Mucosa of descending colon (tissue), 3 donors: ENCODE measurements at regions not wholly inside any gene's neighbourhood (a gene's known extent, or its start where the extent isn't known, plus 50 kb on each side); places are given as distances from the start of the nearest gene placed in this dataset.
"Not testable (repeated sequence)": the region's sequence is repeated elsewhere in the genome, so short reads cannot be mapped to it uniquely, and the experiment has no call there.

Experiments used
- ATAC-seq: fragments of 200-7000 bp; cut with Tn5 transposase; one replicate; pipeline ENCODE4 v1.9.1; 2020; ENCODE audit warnings: mild to moderate bottlenecking, moderate library complexity
- DNase-seq, 3 donors: peaks; one replicate each; pipeline ENCODE4 v3.0.0-alpha.2; 2020
- H3K36me3 ChIP-seq: fragments of 200-600 bp; one replicate; pipeline ENCODE4 v1.8.0; 2021; ENCODE audit warnings: low read depth, mild to moderate bottlenecking
- H3K4me1 ChIP-seq: fragments of 200-600 bp; one replicate; pipeline ENCODE4 v1.8.0; 2021; ENCODE audit warnings: low read depth, mild to moderate bottlenecking
- H3K4me3 ChIP-seq: fragments of 200-600 bp; one replicate; pipeline ENCODE4 v1.8.0; 2021; ENCODE audit warnings: mild to moderate bottlenecking
- H3K9me3 ChIP-seq: fragments of 200-600 bp; one replicate; pipeline ENCODE4 v1.8.0; 2021; ENCODE audit warnings: mild to moderate bottlenecking
- intact Hi-C, 2 donors: fragments of 100-400 bp; cut with DNase I in 1 of 2; cut with micrococcal nuclease in 1 of 2; formaldehyde crosslinking; loops; one replicate each; pipeline versions ENCODE4 v1.11.0 to v1.11.1; 2022; cut with DNase I, micrococcal nuclease
- donor health status: DM: no; HTN: no; CAD: no; lungs with moderate emphysema.
- donor health status: DM: no; HTN: no; CAD: no.
- donor health status: DM: no; HTN: yes; CAD: no.

- intact Hi-C loops, H3K36me3 ChIP-seq, H3K4me1 ChIP-seq, DNase-seq, ATAC-seq, H3K9me3 ChIP-seq, H3K4me3 ChIP-seq: not testable (repeated sequence)
Observed at GRCh38 chr16:18263046-18263445, 73.5 kb downstream of the NPIPA8 start.

- intact Hi-C loops, H3K4me3 ChIP-seq, H3K4me1 ChIP-seq, H3K9me3 ChIP-seq, H3K36me3 ChIP-seq, DNase-seq, ATAC-seq: not testable (repeated sequence)
Observed at GRCh38 chr16:18261848-18262247, 74.7 kb downstream of the NPIPA8 start.

GRCh38 chr16:18259496-18260176 lies 76.9 kb downstream of the NPIPA8 start:
- H3K36me3 ChIP-seq, ATAC-seq, intact Hi-C loops, H3K9me3 ChIP-seq, H3K4me1 ChIP-seq, DNase-seq, H3K4me3 ChIP-seq: not testable (repeated sequence)

- H3K36me3 ChIP-seq, DNase-seq, H3K9me3 ChIP-seq, ATAC-seq, intact Hi-C loops, H3K4me1 ChIP-seq, H3K4me3 ChIP-seq: not testable (repeated sequence)
Observed at GRCh38 chr16:18252943-18253342, 83.6 kb downstream of the NPIPA8 start.

- DNase-seq, H3K36me3 ChIP-seq, H3K4me1 ChIP-seq, H3K9me3 ChIP-seq, H3K4me3 ChIP-seq, intact Hi-C loops, ATAC-seq: not testable (repeated sequence)
Observed at GRCh38 chr16:18230505-18230904, 106.0 kb downstream of the NPIPA8 start.

GRCh38 chr16:18222054-18223009 lies 114.2 kb downstream of the NPIPA8 start:
- H3K4me1 ChIP-seq, ATAC-seq, H3K36me3 ChIP-seq, H3K4me3 ChIP-seq, H3K9me3 ChIP-seq, intact Hi-C loops, DNase-seq: not testable (repeated sequence)

- not testable (repeated sequence) for H3K9me3 ChIP-seq, DNase-seq
- peak; percentile 77 for ATAC-seq
Observed at GRCh38 chr16:18217741-18218140, 118.8 kb downstream of the NPIPA8 start.

GRCh38 chr16:18216814-18217213 lies 119.7 kb downstream of the NPIPA8 start:
- H3K36me3 ChIP-seq, H3K4me3 ChIP-seq, H3K9me3 ChIP-seq, intact Hi-C loops, ATAC-seq, H3K4me1 ChIP-seq, DNase-seq: not testable (repeated sequence)

More at GRCh38 chr16:18217741-18218140, 118.8 kb downstream of the NPIPA8 start:
- H3K36me3 ChIP-seq, H3K4me3 ChIP-seq, intact Hi-C loops, H3K4me1 ChIP-seq: not testable (repeated sequence)

- H3K4me1 ChIP-seq, DNase-seq, H3K36me3 ChIP-seq, H3K9me3 ChIP-seq, H3K4me3 ChIP-seq, ATAC-seq, intact Hi-C loops: not testable (repeated sequence)
Observed at GRCh38 chr16:18213810-18214209, 122.7 kb downstream of the NPIPA8 start.

- H3K9me3 ChIP-seq, intact Hi-C loops, H3K36me3 ChIP-seq, H3K4me1 ChIP-seq, DNase-seq, H3K4me3 ChIP-seq, ATAC-seq: not testable (repeated sequence)
Observed at GRCh38 chr16:18211505-18211904, 125.0 kb downstream of the NPIPA8 start.

- ATAC-seq, H3K36me3 ChIP-seq, H3K4me3 ChIP-seq, H3K4me1 ChIP-seq, H3K9me3 ChIP-seq, intact Hi-C loops, DNase-seq: not testable (repeated sequence)
Observed at GRCh38 chr16:18204786-18205185, 131.8 kb downstream of the NPIPA8 start.

- H3K9me3 ChIP-seq, H3K36me3 ChIP-seq, H3K4me1 ChIP-seq, ATAC-seq, DNase-seq, H3K4me3 ChIP-seq, intact Hi-C loops: not testable (repeated sequence)
Observed at GRCh38 chr16:18204309-18204708, 132.2 kb downstream of the NPIPA8 start.

- H3K4me1 ChIP-seq, intact Hi-C loops, H3K9me3 ChIP-seq, ATAC-seq, DNase-seq, H3K36me3 ChIP-seq, H3K4me3 ChIP-seq: not testable (repeated sequence)
Observed at GRCh38 chr16:18201511-18201910, 135.0 kb downstream of the NPIPA8 start.

GRCh38 chr16:18192389-18192788 lies 144.1 kb downstream of the NPIPA8 start:
- H3K36me3 ChIP-seq, H3K4me1 ChIP-seq, H3K4me3 ChIP-seq, H3K9me3 ChIP-seq, intact Hi-C loops, DNase-seq: not testable (repeated sequence)
- ATAC-seq: peak; percentile 85
